ENCODE measurements at regions not wholly inside any gene's neighbourhood (a gene's known extent, or its start where the extent isn't known, plus 50 kb on each side); places are given as distances from the start of the nearest gene placed in this dataset.
"Not testable (repeated sequence)": the region's sequence is repeated elsewhere in the genome, so short reads cannot be mapped to it uniquely, and the experiment has no call there.

DNA sequence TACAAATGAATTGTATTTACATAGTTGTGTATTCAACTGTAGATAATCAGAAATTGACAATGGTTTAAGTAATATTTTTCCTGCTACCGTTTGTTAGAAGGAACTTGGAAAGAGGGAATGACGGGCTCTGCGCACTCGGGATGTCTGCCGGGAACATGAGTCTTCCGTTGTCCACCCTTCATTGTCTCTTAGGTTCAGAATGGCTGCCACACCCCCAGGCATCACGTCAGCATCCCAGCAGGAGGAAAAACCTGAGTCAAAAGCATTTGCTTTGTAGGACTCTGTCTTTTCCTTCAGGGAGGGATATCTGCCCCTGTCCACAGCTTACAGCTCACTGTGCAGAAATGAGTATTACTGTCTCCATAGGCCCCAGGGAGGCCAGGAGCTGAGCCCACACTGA lies 331.2 kb downstream of the THBS2 start:
- DNase-seq (ENCODE audit: low spot score in 2 of 2) (no peak), FAIRE-seq (no peak)

DNA sequence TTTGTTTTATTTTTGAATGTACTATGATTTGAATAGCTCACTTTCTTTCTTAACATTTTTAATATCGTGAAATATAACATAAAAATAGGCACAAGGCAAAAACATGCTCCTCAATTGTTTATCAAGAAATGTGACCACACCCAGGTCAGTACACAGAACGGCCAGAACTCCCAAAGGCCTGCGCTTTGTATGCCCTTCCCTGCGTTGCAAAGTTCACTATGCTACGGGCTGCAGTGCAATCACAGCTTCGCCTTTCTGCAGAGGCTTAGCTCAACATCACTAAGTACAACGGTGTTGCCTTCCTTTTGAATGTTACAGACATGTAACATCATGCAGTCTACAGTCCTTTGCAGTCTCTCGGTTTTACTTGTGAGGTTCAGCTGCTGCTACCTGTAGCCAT lies 333.4 kb downstream of the THBS2 start:
- FAIRE-seq (no peak), DNase-seq (ENCODE audit: low spot score in 2 of 2) (no peak)

DNA sequence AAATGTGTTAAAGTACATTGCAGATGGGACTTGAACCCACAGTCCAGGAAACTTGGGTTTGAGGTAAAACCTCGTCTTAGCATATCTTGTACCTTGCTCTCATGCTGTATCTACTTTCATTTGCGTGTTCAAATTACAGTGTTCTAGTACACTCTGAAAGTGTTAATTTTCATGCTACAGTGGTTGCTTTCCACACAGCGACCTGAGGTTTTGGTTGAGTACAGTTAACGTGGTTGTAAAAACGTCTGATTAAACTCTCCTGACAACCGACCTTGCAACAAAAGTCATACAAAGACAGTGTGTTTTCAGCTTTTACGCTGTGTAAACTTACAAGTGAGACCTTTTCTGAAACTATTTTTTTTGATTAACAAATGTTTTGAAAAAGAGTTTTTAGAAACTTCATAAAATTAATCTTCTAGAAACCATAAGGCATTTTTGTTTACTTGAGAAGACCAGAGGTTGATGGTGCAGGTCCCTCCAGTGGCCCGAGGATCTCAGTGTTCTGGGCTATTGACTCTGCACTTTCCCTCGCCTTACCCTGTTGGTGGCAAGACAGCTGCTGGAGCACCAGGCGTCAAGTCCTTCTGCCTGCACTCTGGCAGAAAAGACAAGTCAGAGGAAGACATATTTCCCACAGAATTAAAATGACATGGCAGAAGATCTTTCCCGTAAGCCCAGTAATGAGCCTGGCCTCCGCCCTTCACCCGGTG lies 334.0 kb downstream of the THBS2 start:
- FAIRE-seq = no peak
- no peak for DNase-seq (ENCODE audit: low spot score in 2 of 2)

DNA sequence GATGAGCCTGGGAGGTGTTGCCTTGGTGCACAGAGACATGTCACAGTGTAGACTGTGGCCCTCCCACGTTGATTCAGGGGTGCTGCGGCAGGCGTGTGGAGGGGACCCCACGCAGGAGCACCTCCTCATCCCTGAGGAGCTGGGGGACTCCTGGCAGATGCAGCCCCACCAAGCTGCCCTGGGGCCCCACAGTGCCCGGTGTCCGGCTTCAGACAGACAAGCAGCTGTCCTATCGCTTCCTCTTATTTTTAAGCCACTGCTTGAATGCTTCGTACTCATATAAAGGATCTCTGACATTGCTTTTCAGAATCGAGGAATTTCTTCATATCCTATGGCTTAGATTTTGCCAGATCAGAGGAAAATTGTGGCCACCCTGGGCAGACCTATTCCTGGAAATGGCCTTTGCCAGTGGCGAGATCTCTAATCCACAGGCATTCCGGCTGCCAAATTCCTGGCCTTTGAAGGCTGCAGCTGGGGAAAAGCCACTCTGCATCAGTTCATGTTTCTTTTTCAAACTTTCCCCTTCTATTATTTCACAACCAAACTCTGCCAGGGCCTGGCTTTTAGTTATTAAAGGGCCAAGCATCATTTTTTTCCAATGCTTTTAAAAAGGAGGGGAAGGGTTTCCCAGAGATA lies 337.0 kb downstream of the THBS2 start:
- DNase-seq (ENCODE audit: low spot score in 2 of 2) (no peak), FAIRE-seq (no peak)

DNA sequence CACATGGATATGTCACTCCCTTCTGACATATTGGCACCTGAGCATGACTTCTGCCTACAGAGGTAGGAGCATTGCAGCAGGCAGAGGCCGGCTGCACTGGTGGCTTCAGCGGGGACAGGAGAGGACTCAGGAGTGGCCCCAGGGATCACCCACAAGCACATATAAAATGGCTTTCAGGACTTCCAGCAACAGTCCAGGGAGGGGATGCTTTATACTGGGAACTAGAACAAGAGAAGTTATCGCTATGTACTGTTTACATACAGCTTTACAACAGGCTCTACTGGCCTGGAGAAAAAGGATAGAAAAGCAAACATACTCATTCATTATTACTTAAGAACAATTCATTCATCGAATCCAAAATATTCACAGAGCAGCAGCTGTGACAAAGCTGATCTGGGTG lies 337.8 kb downstream of the THBS2 start:
- FAIRE-seq (no peak), DNase-seq (ENCODE audit: low spot score in 2 of 2) (no peak)

DNA sequence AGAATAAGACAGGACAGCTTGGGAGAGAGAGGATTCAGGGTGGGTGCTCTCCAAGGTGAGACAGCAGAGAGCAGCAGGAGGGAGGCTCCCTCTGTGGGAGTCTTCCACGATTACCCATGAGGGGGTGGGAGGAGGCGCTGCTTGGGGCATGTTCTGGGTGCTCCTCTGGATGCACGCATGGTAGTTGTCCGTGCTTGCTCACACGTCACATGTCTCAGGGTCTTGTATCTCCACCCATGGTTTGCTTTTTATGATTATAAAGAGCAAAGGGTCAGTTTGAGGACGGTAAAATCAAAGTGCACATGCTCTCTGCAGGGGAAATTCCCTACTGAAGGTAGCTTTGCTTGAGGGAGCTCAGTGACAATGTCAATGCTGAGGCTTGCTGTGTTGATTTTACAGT lies 338.4 kb downstream of the THBS2 start:
- DNase-seq (ENCODE audit: low spot score in 2 of 2) (no peak), FAIRE-seq (no peak)

DNA sequence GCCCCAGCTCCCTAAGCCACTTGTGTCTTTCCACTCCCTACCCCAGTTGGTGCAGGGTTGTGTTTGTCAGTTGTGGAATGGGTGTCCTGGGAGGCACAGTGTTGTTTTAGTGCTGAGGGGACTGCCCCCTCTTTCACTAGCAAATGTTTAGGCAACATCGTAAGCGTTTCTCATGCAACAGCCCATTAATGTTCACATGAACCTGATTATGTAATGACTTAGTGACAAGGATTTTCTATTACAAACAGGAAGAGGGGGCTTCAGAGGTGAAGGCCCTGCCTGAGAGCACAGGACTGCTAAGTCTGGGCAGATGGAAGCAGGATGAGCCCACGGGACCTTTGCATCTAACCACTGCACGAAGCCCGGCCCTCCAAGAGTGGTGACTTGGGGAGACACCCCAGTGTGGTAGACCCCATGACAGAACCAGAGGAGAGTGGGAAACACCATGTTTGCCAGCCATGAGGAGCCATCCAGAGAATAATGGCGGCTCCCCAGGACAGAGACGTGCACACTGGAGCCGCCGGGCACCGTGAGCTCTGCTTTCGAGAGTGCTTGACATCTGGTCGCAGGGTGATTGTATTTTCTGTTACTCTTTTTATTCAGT lies 339.7 kb downstream of the THBS2 start:
- no peak for FAIRE-seq
- no peak for DNase-seq (ENCODE audit: low spot score in 2 of 2)

DNA sequence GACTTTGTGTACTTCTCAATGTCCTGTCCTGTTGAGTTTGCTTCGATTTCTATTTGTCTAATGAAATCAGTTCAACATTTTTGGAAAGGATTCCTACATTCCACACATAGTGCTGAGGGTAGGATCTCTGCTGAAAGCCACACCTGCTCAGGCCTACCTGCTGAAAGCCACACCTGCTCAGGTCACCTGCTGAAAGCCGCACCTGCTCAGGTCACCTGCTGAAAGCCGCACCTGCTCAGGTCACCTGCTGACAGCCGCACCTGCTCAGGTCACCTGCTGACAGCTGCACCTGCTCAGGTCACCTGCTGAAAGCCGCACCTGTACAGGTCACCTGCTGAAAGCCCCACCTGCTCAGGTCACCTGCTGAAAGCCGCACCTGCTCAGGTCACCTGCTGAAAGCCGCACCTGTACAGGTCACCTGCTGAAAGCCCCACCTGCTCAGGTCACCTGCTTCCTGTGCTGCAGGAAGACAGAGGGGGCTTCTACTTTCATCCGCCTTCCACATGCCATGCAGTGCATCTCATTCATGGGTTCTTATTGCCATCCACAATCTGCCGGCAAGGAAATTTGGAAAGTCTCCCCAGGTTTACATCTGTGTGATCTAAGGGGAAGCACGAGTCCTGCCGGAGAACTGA lies 340.3 kb downstream of the THBS2 start:
- DNase-seq (ENCODE audit: low spot score in 2 of 2) = not testable (repeated sequence)

DNA sequence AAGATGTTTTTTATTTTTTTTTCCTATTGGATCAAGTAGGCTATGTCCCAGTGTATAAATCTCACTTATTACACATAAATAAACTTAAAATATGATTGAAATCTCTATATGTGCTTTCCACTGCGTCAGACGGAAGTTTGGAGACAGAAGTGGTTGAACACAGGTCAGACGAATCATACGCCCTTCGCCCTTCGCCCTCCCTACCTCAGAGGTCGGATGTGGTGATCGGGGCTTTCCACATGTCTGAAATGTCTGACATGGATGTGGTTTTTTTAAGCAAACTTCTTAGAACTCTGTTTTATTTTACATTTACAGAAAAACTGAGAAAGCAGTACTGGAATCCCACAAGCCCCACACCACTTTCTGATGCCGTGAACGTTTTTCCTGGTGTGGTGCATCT lies 344.4 kb downstream of the THBS2 start:
- FAIRE-seq = no peak
- DNase-seq (ENCODE audit: low spot score in 2 of 2) = no peak

More for the DNA sequence above, 340.3 kb downstream of the THBS2 start:
- FAIRE-seq = not testable (repeated sequence)

DNA sequence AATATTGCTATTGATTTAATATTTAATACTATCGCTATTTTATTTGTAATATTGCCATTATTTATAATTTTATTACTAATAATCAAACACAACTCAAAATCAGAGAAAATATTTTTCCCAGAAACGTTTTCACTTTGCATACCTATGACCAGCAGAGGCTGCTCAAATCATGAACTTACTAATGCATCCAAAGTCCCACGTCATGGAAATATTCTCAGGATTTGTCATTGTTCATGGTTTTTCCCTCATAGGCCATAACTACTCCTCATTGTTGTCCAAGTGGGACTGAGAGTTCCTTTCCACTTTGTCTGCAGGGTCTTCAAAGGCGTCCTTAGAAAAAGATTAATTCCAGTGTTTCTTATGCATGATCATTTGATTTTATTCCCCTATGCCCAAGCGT lies 344.8 kb downstream of the THBS2 start:
- no peak for DNase-seq (ENCODE audit: low spot score in 2 of 2)
- no peak for FAIRE-seq

DNA sequence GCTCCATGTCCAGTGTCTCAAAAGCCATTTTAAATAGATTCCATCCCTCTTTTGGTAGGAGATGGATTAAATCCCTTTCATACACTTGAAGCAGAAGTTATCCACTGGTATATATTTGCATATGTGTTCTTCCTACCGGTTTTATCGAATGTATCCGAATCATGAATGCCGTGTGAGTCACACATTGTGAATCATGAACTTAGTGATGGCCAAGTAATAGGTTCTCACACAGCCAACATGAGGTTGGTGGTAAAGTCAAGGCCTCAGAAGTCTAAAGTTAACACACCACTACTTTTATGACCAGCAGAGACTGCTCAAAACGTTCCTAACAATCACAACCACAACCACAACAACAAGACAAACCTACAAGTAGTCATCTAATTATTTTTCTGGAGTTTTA lies 345.5 kb downstream of the THBS2 start:
- no peak for FAIRE-seq
- no peak for DNase-seq (ENCODE audit: low spot score in 2 of 2)

DNA sequence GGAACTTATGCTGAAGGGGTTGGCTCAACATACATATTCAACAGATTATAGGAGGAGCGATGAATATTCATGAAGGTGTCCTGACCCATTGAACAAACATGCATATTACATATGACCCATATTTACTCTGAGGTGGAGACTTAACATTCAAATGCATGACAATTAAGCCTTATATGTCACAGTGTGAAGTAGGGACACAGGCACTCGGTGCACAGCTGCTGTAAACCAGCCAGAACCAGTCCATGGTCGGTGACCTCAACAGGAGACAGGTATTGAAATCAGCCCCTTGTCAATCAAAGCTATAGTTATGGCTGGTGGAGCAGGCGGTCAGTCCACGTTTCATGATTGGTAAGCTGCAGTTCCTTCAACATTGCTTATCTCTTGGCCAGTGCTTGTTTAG lies 347.3 kb downstream of the THBS2 start:
- no peak for FAIRE-seq

DNA sequence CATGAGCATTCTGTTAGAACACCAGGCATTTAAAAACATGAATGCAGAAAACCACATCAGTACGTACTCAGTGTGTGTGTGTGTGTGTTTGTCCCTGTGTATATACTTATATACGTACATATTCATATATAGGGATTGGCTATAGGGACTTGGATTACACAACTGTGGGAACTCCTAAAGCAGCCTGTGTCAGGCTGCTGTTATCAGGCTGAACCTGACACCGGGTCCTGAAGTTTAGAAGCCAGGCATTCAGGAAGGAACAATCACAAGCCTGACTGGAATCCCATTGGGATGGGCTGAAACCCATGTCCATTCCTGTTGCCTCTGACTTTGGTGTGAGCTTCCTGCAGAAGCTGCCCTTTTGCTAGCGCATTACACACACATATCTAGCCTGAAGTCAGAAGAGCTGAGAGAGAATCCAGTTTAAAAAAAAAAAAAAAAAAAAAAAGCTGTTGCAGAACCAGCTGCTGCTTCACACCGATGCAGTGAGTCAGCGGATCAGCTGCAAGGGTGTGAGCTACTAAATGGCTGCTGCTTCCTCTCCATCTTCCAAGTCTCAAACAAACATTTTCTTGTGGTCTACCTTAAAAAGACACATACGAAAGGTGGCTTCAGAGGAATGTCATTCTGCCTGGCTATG lies 348.1 kb downstream of the THBS2 start:
- DNase-seq (ENCODE audit: low spot score in 2 of 2) (no peak), FAIRE-seq (no peak)

More for the DNA sequence above, 347.3 kb downstream of the THBS2 start:
- no peak for DNase-seq (ENCODE audit: low spot score in 2 of 2)

DNA sequence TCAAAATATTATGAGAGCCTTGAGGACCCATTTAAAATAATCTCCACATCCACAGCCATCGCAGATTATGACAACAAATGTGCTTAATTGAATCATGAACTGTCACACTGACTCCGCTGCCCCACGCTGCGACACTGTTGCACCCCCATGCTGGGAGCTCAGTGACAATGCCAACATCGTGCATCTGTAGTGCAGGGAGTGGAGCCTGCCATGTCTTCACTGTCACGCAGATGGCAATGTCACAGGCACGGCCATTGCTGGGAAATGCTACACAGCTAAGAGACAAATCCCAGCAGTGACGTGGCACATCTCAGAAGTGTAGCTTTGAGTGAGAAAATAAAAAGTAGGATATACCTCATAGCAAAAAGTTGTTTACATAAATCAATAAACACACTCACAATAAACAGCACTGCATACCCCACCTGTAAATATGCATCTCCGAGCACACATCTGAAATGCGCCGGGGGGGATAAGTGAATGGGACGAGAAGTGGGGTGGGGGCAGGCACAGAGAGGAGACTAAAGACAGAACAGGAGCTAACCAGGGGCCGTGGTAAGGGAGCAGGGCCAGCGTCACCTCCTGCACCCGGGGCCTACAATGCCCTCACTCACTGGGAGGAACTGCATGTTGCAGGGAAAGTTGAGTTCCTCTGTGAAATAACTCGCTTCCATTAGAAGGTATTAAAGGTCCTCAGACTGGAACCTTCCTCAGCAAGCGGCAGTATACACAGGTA lies 349.9 kb downstream of the THBS2 start:
- no peak for FAIRE-seq
- no peak for DNase-seq (ENCODE audit: low spot score in 2 of 2)

DNA sequence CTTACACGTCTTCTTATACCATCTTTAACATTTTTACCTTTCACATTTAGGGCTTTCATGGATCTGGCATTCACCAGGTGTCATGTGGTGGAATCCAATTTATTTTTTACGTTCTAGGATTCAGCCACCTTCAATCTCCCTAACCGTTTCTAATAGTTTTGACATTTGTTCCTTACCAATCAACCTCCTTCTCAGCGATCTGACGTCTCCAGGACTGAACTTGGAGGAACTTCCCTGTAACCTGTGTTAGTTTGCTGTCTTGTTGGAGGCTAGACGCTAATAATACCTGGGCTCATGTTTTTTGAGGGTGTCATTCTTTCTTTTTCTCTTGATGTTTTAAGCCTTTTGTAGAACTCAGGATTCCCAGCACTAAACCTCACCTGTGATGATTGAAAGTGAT lies 351.6 kb downstream of the THBS2 start:
- DNase-seq (ENCODE audit: low spot score in 2 of 2) (no peak), FAIRE-seq (no peak)

DNA sequence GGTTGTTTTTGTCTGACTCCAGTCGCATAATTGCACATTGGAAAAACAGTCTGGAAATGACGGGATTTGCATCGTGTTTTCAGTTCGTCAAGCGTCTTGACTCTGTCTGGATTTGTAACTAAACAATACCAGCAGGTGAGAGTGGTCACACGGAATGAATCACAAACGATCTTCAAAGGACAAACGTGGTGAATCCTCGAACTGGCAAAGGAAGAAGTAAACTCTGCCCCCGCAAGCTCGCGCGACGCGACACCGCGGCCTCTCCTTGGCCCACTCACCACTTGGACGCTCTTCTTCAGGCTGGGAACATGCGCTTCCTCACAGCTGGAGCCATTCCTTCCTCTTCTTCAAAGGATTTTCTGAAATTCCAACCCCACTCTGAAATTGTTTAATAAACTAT lies 352.6 kb downstream of the THBS2 start:
- DNase-seq (ENCODE audit: low spot score in 2 of 2) (no peak), FAIRE-seq (no peak)

DNA sequence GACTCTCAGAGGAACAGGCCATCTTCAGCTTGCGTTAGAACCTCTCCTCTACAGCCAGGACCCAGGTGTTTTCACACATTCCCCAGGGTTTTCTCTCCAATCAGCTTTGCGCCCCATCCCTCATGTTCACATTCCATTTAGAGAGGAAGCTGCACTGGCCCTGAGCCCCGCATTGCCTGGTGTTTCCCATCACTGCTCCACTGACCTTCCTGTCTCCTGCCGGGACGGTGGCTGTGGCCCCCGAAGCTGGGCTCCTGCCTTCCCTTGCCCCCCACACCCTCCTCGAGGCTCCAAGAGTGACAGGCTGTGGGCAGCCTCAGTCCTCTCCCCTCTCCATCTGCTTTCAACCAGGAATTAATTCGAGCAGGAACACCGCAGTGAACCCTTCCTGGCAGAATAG lies 357.3 kb downstream of the THBS2 start:
- no peak for FAIRE-seq
- DNase-seq (ENCODE audit: low spot score in 2 of 2) = no peak

DNA sequence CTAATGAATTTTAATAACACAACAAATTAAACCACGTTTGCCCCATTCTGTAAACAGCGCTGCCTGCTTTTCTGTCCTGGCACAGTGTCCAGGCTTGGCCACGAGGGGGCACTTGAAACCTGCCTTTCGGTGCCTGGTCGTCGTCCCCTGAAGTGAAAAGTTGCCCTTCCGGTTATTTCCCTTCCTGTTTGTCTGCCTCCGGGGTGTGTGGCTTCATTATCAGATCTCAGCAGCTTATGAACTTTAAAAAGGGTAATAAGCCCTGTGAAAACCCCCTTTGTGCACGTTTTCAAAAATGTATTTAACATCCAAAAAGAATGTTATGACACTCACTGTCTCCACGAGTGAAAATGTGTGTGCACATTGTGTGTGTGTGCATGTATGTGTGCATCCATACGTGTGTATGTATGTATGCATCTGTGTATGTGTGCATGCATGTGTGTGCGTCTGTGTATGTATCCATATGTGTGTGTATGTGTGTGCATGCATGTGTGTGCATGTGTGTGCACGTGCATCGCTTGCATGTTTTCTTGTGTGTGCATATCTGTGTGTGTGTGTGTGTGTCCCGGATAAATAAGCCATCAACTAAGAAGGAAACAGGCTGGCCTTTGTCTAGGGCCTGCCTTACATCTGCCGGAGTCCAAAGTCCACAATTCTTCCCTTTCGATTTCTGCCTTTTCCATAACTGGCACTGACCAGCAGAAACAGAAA lies 358.4 kb downstream of the THBS2 start:
- FAIRE-seq (peak; percentile 15), DNase-seq (ENCODE audit: low spot score in 2 of 2) (peak; percentile 76 to 85)

DNA sequence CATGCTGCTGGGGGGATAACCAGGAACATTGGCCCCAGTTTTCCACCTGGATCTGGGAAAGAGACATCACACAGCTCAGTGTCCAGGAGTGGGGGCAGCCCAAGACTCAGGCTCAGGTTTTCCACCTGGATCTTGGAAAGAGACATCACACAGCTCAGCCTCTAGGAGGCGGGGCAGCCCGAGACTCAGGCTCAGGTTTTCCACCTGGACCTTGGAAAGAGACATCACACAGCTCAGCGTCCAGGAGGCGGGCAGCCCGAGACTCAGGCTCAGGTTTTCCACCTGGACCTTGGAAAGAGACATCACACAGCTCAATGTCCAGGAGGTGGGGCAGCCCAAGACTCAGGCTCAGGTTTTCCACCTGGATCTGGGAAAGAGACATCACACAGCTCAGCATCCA lies 361.6 kb downstream of the THBS2 start:
- no peak for FAIRE-seq

DNA sequence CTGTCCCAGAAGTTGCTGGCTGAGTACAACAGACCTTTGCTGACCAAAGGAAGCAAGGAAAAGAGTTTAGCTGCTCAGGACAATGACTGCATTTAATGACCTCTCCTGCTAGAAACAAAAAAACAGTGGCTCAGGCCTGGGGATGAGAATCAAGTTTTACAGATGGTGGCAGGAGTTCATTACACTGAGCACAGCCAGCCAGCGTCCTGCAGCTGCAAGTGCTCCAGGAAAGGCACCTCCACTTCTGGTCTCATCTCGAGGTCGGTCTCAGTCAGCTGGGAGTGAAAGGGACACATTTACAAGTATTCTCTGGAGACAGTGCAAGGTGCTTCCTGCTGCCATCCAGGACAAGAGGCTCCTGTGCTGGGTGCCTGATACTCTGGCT lies 362.7 kb downstream of the THBS2 start:
- FAIRE-seq = no peak
- no peak for DNase-seq (ENCODE audit: low spot score in 2 of 2)

More for the DNA sequence above, 361.6 kb downstream of the THBS2 start:
- DNase-seq (ENCODE audit: low spot score in 2 of 2) = no peak

Measured in frontal cortex (tissue), 3 donors.